ENCODE measurements at regions not wholly inside any gene's neighbourhood (a gene's known extent, or its start where the extent isn't known, plus 50 kb on each side); places are given as distances from the start of the nearest gene placed in this dataset.

DNA sequence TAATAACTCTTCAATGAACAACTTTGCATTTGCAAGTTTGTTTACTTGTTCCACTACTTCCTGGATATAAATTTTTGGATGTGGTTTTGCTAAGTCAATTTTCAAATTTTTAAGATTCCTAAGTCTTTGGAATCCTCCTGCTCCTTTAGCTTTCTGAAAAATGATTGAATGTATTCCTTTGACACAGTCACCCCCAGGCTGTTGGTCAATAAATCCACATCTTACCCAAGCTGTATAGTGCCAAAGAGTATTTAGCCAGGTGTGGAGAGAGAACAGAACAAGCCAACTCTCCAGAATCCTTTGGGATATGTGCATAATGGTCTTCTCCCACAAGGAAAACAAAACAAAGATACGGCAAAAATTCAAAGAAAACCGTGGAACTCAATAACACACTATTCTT lies 56.9 kb upstream of the INTU start:
- CTCF ChIA-PET: interaction anchor here (2.5 kb wide), 1 partner anchor 11 kb away, joined by 12 read pairs; no protein-coding TSS in a partner anchor
- TF ChIP-seq ZNF121 (CRISPR knock-in tag; IDR thresholded peaks at IDR 0.05) (no peak), OVOL2 (CRISPR knock-in tag; IDR thresholded peaks at IDR 0.05; ENCODE audit: borderline replicate concordance) (no peak), ATF1 (CRISPR knock-in tag; IDR thresholded peaks at IDR 0.05) (no peak), NFATC4 (CRISPR knock-in tag; IDR thresholded peaks at IDR 0.05) (no peak), NR3C1 (CRISPR knock-in tag; conservative IDR thresholded peaks at IDR 0.05; ENCODE audit: low read depth) (no peak), ZNF232 (CRISPR knock-in tag; IDR thresholded peaks at IDR 0.05) (no peak), SOX15 (CRISPR knock-in tag; IDR thresholded peaks at IDR 0.05) (no peak), ZBTB21 (CRISPR knock-in tag; IDR thresholded peaks at IDR 0.05; ENCODE audit: borderline replicate concordance) (no peak), NFYB (CRISPR knock-in tag; conservative IDR thresholded peaks at IDR 0.05; ENCODE audit: low read depth) (no peak), JUN (CRISPR knock-in tag; IDR thresholded peaks at IDR 0.05) (no peak), TEAD4 (CRISPR knock-in tag; IDR thresholded peaks at IDR 0.05) (no peak)
- TF ChIP-seq, protein P1, sequence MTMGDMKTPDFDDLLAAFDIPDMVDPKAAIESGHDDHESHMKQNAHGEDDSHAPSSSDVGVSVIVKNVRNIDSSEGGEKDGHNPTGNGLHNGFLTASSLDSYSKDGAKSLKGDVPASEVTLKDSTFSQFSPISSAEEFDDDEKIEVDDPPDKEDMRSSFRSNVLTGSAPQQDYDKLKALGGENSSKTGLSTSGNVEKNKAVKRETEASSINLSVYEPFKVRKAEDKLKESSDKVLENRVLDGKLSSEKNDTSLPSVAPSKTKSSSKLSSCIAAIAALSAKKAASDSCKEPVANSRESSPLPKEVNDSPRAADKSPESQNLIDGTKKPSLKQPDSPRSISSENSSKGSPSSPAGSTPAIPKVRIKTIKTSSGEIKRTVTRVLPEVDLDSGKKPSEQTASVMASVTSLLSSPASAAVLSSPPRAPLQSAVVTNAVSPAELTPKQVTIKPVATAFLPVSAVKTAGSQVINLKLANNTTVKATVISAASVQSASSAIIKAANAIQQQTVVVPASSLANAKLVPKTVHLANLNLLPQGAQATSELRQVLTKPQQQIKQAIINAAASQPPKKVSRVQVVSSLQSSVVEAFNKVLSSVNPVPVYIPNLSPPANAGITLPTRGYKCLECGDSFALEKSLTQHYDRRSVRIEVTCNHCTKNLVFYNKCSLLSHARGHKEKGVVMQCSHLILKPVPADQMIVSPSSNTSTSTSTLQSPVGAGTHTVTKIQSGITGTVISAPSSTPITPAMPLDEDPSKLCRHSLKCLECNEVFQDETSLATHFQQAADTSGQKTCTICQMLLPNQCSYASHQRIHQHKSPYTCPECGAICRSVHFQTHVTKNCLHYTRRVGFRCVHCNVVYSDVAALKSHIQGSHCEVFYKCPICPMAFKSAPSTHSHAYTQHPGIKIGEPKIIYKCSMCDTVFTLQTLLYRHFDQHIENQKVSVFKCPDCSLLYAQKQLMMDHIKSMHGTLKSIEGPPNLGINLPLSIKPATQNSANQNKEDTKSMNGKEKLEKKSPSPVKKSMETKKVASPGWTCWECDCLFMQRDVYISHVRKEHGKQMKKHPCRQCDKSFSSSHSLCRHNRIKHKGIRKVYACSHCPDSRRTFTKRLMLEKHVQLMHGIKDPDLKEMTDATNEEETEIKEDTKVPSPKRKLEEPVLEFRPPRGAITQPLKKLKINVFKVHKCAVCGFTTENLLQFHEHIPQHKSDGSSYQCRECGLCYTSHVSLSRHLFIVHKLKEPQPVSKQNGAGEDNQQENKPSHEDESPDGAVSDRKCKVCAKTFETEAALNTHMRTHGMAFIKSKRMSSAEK (CRISPR knock-in tag; IDR thresholded peaks at IDR 0.05; ENCODE audit: borderline replicate concordance): no peak
- TF ChIP-seq, protein P2, sequence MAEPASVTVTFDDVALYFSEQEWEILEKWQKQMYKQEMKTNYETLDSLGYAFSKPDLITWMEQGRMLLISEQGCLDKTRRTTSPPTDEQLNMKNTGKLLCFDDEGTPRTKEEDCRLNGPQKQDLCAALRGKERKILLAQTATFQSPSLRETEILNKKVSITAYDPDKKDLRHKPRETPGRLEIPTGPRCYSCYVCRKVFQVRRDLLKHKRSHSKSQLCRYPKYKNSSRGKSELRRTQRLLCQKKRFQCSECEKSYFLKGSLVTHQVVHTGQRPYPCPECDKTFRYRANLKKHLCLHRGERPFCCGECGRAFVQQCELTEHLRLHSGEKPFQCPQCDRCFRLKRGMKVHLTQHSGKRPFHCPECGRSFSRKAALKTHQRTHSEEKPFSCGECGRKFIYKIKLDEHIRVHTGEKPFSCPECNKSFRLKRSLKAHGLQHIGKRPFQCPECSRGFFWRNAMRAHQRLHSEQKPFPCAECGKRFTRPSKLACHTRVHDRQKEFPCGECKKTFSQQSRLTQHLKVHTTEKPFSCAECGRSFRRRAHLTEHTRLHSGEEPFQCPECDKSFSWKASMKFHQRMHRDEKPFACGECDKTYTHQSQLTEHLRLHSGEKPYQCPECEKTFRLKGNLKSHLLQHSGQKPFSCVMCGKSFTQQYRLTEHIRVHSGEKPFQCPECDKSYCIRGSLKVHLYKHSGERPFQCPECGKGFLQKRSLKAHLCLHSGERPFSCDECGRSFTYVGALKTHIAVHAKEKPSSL (CRISPR knock-in tag; conservative IDR thresholded peaks at IDR 0.05): no peak
- H3K27ac Mint-ChIP-seq: no peak overlapping the region
- H3K27me3 Mint-ChIP-seq (ENCODE audit: low read depth): no peaks in the 10 kb centered on the region
- ATAC-seq (no peak), DNase-seq (ENCODE audit: low spot score) (no peak)
- POLR2A ChIA-PET: interaction anchor here (0.5 kb wide), 1 partner anchor 121 kb away, joined by 7 read pairs; no protein-coding TSS in a partner anchor
- H3K9me3 Mint-ChIP-seq: 0 out of 2 replicates have a peak, but pooled peaks cover 5% of the 10 kb centered on the region
- H3K36me3 Mint-ChIP-seq: no peaks in the 10 kb centered on the region
- no peak overlapping the region for H3K4me3 Mint-ChIP-seq
- peaks cover 18% of the 10 kb centered on the region for H3K4me1 Mint-ChIP-seq

DNA sequence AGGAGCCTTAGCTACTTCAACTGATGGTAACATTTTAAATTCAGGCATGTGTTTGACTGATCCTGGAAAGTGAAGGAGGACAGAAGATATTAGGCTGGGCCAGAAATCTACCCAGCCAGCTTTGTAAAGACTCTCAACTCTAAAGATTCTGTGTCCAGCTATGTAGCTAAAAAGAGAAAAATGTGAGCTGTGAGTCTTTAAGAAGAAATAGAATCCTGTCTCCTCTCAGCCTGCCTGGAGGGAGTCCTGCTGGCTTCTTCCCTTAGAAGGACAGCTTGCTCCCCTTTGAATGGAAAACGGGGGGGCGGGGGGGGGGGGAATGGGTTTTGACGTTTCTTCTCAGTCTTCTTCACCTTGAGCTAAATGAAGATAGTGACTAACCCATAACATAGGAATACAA lies 54.3 kb upstream of the INTU start:
- H3K27me3 Mint-ChIP-seq (ENCODE audit: low read depth): no peaks in the 10 kb centered on the region
- no peak for ATAC-seq
- H3K4me3 Mint-ChIP-seq: no peak overlapping the region
- H3K4me1 Mint-ChIP-seq: peaks cover 18% of the 10 kb centered on the region
- no peaks in the 10 kb centered on the region for H3K36me3 Mint-ChIP-seq
- POLR2A ChIA-PET: no interaction called here
- CTCF ChIA-PET: interaction anchor here (1.1 kb wide), 1 partner anchor 8 kb away, joined by 5 read pairs; no protein-coding TSS in a partner anchor
- DNase-seq (ENCODE audit: low spot score): no peak
- 0 out of 2 replicates have a peak, but pooled peaks cover 5% of the 10 kb centered on the region for H3K9me3 Mint-ChIP-seq
- H3K27ac Mint-ChIP-seq: no peak overlapping the region
- no peak for TF ChIP-seq NFE2L1 (CRISPR knock-in tag; IDR thresholded peaks at IDR 0.05)
- TF ChIP-seq TP53 (CRISPR knock-in tag; IDR thresholded peaks at IDR 0.05): no peak
- TF ChIP-seq, protein P3, sequence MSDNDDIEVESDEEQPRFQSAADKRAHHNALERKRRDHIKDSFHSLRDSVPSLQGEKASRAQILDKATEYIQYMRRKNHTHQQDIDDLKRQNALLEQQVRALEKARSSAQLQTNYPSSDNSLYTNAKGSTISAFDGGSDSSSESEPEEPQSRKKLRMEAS (CRISPR knock-in tag; IDR thresholded peaks at IDR 0.05): no peak
- TF ChIP-seq ZNF416 (CRISPR knock-in tag; IDR thresholded peaks at IDR 0.05): no peak
- TF ChIP-seq, protein P4, sequence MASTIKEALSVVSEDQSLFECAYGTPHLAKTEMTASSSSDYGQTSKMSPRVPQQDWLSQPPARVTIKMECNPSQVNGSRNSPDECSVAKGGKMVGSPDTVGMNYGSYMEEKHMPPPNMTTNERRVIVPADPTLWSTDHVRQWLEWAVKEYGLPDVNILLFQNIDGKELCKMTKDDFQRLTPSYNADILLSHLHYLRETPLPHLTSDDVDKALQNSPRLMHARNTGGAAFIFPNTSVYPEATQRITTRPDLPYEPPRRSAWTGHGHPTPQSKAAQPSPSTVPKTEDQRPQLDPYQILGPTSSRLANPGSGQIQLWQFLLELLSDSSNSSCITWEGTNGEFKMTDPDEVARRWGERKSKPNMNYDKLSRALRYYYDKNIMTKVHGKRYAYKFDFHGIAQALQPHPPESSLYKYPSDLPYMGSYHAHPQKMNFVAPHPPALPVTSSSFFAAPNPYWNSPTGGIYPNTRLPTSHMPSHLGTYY (CRISPR knock-in tag; IDR thresholded peaks at IDR 0.05): no peak
- TF ChIP-seq, protein P5, sequence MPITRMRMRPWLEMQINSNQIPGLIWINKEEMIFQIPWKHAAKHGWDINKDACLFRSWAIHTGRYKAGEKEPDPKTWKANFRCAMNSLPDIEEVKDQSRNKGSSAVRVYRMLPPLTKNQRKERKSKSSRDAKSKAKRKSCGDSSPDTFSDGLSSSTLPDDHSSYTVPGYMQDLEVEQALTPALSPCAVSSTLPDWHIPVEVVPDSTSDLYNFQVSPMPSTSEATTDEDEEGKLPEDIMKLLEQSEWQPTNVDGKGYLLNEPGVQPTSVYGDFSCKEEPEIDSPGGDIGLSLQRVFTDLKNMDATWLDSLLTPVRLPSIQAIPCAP (CRISPR knock-in tag; IDR thresholded peaks at IDR 0.05): no peak
- TF ChIP-seq IRF2 (CRISPR knock-in tag; IDR thresholded peaks at IDR 0.05; ENCODE audit: borderline replicate concordance, low read depth): no peak
- TF ChIP-seq, protein P6, sequence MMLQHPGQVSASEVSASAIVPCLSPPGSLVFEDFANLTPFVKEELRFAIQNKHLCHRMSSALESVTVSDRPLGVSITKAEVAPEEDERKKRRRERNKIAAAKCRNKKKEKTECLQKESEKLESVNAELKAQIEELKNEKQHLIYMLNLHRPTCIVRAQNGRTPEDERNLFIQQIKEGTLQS (CRISPR knock-in tag; conservative IDR thresholded peaks at IDR 0.05): no peak
- TF ChIP-seq ZNF423 (CRISPR knock-in tag; IDR thresholded peaks at IDR 0.05): no peak
- TF ChIP-seq, protein P7, sequence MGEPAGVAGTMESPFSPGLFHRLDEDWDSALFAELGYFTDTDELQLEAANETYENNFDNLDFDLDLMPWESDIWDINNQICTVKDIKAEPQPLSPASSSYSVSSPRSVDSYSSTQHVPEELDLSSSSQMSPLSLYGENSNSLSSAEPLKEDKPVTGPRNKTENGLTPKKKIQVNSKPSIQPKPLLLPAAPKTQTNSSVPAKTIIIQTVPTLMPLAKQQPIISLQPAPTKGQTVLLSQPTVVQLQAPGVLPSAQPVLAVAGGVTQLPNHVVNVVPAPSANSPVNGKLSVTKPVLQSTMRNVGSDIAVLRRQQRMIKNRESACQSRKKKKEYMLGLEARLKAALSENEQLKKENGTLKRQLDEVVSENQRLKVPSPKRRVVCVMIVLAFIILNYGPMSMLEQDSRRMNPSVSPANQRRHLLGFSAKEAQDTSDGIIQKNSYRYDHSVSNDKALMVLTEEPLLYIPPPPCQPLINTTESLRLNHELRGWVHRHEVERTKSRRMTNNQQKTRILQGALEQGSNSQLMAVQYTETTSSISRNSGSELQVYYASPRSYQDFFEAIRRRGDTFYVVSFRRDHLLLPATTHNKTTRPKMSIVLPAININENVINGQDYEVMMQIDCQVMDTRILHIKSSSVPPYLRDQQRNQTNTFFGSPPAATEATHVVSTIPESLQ (CRISPR knock-in tag; IDR thresholded peaks at IDR 0.05): no peak
- TF ChIP-seq, protein P8, sequence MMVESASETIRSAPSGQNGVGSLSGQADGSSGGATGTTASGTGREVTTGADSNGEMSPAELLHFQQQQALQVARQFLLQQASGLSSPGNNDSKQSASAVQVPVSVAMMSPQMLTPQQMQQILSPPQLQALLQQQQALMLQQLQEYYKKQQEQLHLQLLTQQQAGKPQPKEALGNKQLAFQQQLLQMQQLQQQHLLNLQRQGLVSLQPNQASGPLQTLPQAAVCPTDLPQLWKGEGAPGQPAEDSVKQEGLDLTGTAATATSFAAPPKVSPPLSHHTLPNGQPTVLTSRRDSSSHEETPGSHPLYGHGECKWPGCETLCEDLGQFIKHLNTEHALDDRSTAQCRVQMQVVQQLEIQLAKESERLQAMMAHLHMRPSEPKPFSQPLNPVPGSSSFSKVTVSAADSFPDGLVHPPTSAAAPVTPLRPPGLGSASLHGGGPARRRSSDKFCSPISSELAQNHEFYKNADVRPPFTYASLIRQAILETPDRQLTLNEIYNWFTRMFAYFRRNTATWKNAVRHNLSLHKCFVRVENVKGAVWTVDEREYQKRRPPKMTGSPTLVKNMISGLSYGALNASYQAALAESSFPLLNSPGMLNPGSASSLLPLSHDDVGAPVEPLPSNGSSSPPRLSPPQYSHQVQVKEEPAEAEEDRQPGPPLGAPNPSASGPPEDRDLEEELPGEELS (CRISPR knock-in tag; IDR thresholded peaks at IDR 0.05): no peak
